CD4-positive, alpha-beta T cell (primary cell): ENCODE measurements at regions not wholly inside any gene's neighbourhood (a gene's known extent, or its start where the extent isn't known, plus 50 kb on each side); places are given as distances from the start of the nearest gene placed in this dataset.

Experiments used
- ATAC-seq: fragments of 200-7000 bp; cut with Tn5 transposase; one replicate; pipeline ENCODE4 v1.10.0; 2022; ENCODE audit warnings: mild to moderate bottlenecking; ENCODE audit not compliant: poor library complexity
- CTCF ChIA-PET: fragments of 350-600 bp; sonication (Branson Sonifier 250); formaldehyde crosslinking; loops from one replicate; lab custom pipeline; 2021; ENCODE audit warnings: antibody characterized with exemption, inconsistent platforms; lab: Charles Lee
- POLR2A ChIA-PET: fragments of 350-600 bp; sonication (Branson Sonifier 250); formaldehyde crosslinking; loops from one replicate; lab custom pipeline; 2021; ENCODE audit warnings: antibody characterized with exemption, inconsistent platforms; lab: Charles Lee
- DNase-seq, 14 experiments: peaks; one replicate each; pipeline ENCODE4 v3.0.0-alpha.2; 2013 to 2020; ENCODE audit warnings: mixed read lengths in 2 of 14
- H3K27ac ChIP-seq, 2 donors: one replicate each; pipeline versions ENCODE4 v1.5.1 to v1.7.0; 2013; ENCODE audit warnings: low read length in 2 of 2, low read depth in 1 of 2, mild to moderate bottlenecking in 1 of 2
- H3K27me3 ChIP-seq, 2 experiments: 1 replicate in 1 of 2; 2 replicates in 1 of 2; pipeline versions ENCODE4 v1.6.1 to v1.7.0; 2013; ENCODE audit warnings: low read length in 2 of 2, control low read depth in 1 of 2, mild to moderate bottlenecking in 1 of 2, moderate library complexity in 1 of 2; ENCODE audit not compliant: insufficient read depth in 2 of 2, control insufficient read depth in 1 of 2
- H3K36me3 ChIP-seq: one replicate; pipeline ENCODE4 v1.6.1; 2013; ENCODE audit warnings: low read length, control low read depth; ENCODE audit not compliant: insufficient read depth
- H3K4me1 ChIP-seq: one replicate; pipeline ENCODE4 v1.6.1; 2013; ENCODE audit warnings: low read length, control low read depth; ENCODE audit not compliant: insufficient read depth
- H3K4me3 ChIP-seq: one replicate; pipeline ENCODE4 v1.5.1; 2013; ENCODE audit warnings: mild to moderate bottlenecking, low read length, moderate library complexity
- H3K9me3 ChIP-seq, 2 experiments: 1 replicate in 1 of 2; 2 replicates in 1 of 2; pipeline versions ENCODE4 v1.6.1 to v1.7.0; 2013; ENCODE audit warnings: low read length in 2 of 2, mild to moderate bottlenecking in 2 of 2, control low read depth in 1 of 2, moderate library complexity in 1 of 2; ENCODE audit not compliant: control insufficient read depth in 1 of 2, insufficient read depth in 1 of 2
- H3K27ac Mint-ChIP-seq: one replicate; pipeline ENCODE4 v1.8.0; 2020; ENCODE audit warnings: mixed read lengths
- H3K27me3 Mint-ChIP-seq: one replicate; pipeline ENCODE4 v1.8.0; 2021; ENCODE audit warnings: mixed read lengths
- H3K36me3 Mint-ChIP-seq: one replicate; pipeline ENCODE4 v1.8.0; 2021; ENCODE audit warnings: low read depth, mixed read lengths
- H3K4me1 Mint-ChIP-seq: one replicate; pipeline ENCODE4 v1.8.0; 2021; ENCODE audit warnings: low read depth, mixed read lengths
- H3K4me3 Mint-ChIP-seq: one replicate; pipeline ENCODE4 v1.8.0; 2020; ENCODE audit warnings: mild to moderate bottlenecking, mixed read lengths
- H3K9me3 Mint-ChIP-seq: one replicate; pipeline ENCODE4 v1.8.0; 2020; ENCODE audit warnings: mixed read lengths
- CTCF ChIP-seq: fragments of 200-600 bp; IDR thresholded peaks from one replicate; pipeline ENCODE4 v1.8.0; 2022; ENCODE audit warnings: antibody characterized with exemption, mild to moderate bottlenecking
- intact Hi-C, 2 experiments: fragments of 100-400 bp; cut with DNase I in 1 of 2; cut with micrococcal nuclease in 1 of 2; formaldehyde crosslinking; loops; one replicate each; pipeline versions ENCODE4 v1.15.1 to v1.9.0; 2023 to 2025; cut with DNase I, micrococcal nuclease

- Mint-ChIP-seq H3K27ac (no peak overlapping the region), H3K9me3 (no peaks in the 10 kb centered on the region), H3K36me3 (no peaks in the 10 kb centered on the region), H3K4me3 (no peak overlapping the region), H3K27me3 (no peaks in the 10 kb centered on the region), H3K4me1 (no peaks in the 10 kb centered on the region)
- Histone ChIP-seq H3K27me3 (no peaks in the 10 kb centered on the region), H3K27ac (no peak overlapping the region), H3K4me1 (no peaks in the 10 kb centered on the region), H3K36me3 (no peaks in the 10 kb centered on the region), H3K4me3 (no peak overlapping the region), H3K9me3 (no peaks in the 10 kb centered on the region)
- ATAC-seq = no peak
- TF ChIP-seq CTCF = no peak
- intact Hi-C loops = no loop called here
- POLR2A ChIA-PET = no interaction called here
- DNase-seq = no peak
- CTCF ChIA-PET = no interaction called here
These were observed 459.8 kb downstream of the BCAT1 start for GRCh38 chr12:24488906-24489619.

DNA sequence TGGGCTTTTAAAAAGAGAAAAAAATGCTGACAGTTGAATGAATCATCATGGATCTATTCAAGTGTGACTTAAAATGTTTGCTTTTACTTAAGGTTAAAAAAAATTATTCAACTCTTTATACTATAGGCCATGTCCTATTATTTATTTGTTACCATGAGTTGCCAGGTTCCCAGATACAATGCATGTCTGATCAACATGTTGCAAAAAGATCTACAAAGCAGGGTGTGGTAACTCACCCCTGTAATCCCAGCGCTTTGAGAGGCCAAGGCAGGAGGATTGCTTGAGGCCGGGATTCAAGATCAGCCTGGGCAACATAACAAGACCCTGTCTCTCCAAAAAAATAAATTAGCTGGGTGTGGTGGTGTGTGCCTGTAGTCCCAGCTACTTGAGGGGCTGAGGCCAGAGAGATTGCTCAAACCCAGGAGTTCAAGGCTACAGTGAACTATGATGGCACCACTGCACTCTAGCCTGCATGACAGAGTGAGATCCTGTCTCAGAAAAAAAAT is 460.8 kb downstream of the BCAT1 start:
- ChIA-PET POLR2A (no interaction called here), CTCF (no interaction called here)
- Mint-ChIP-seq H3K27ac (no peak overlapping the region), H3K27me3 (no peaks in the 10 kb centered on the region), H3K4me3 (no peak overlapping the region), H3K4me1 (no peaks in the 10 kb centered on the region), H3K36me3 (no peaks in the 10 kb centered on the region), H3K9me3 (no peaks in the 10 kb centered on the region)
- Histone ChIP-seq H3K4me3 (no peak overlapping the region), H3K4me1 (no peaks in the 10 kb centered on the region), H3K36me3 (no peaks in the 10 kb centered on the region), H3K27me3 (no peaks in the 10 kb centered on the region), H3K27ac (no peak overlapping the region), H3K9me3 (no peaks in the 10 kb centered on the region)
- TF ChIP-seq CTCF = no peak
- no peak for ATAC-seq
- intact Hi-C loops = no loop called here
- no peak for DNase-seq

DNA sequence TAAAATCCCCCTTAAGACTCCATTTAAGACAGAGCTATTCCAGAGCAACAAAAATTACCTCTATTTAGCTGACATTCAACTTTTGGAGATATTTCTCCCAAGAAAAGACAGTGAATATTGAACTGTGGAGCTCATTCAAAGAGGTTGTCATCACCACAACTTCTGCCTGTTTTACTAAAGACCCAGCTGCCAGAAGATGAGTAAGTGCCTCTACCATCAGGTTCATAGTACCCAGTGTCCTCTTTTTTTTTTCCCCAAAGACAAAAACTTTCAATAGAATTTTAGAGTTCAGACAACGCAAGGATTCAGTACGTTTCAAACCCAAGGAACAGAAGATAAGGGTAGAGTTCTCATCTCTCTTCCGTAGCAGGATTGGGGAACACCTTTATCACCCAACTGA is 461.3 kb downstream of the BCAT1 start:
- no peaks in the 10 kb centered on the region for H3K9me3 Mint-ChIP-seq
- no peaks in the 10 kb centered on the region for H3K36me3 ChIP-seq
- H3K27me3 Mint-ChIP-seq = no peaks in the 10 kb centered on the region
- DNase-seq (no peak), ATAC-seq (no peak)
- H3K27me3 ChIP-seq = no peaks in the 10 kb centered on the region
- no peak for TF ChIP-seq CTCF
- intact Hi-C loops = no loop called here
- no peak overlapping the region for H3K27ac Mint-ChIP-seq
- H3K36me3 Mint-ChIP-seq = no peaks in the 10 kb centered on the region
- CTCF ChIA-PET = no interaction called here
- H3K4me3 ChIP-seq = no peak overlapping the region
- H3K4me3 Mint-ChIP-seq = no peak overlapping the region
- H3K4me1 ChIP-seq = no peaks in the 10 kb centered on the region
- POLR2A ChIA-PET = no interaction called here
- no peak overlapping the region for H3K27ac ChIP-seq
- no peaks in the 10 kb centered on the region for H3K9me3 ChIP-seq
- H3K4me1 Mint-ChIP-seq = no peaks in the 10 kb centered on the region
